HG02610 (cell line): ENCODE measurements at regions not wholly inside any gene's neighbourhood (a gene's known extent, or its start where the extent isn't known, plus 50 kb on each side); places are given as distances from the start of the nearest gene placed in this dataset.
"Not testable (repeated sequence)": the region's sequence is repeated elsewhere in the genome, so short reads cannot be mapped to it uniquely, and the experiment has no call there.

Experiments
- ATAC-seq: cut with Tn5 transposase; IDR thresholded peaks from one replicate; pipeline ENCODE4 v1.9.1; 2021; ENCODE audit warnings: mild to moderate bottlenecking, moderate library complexity; ENCODE audit not compliant: unreplicated experiment

DNA sequence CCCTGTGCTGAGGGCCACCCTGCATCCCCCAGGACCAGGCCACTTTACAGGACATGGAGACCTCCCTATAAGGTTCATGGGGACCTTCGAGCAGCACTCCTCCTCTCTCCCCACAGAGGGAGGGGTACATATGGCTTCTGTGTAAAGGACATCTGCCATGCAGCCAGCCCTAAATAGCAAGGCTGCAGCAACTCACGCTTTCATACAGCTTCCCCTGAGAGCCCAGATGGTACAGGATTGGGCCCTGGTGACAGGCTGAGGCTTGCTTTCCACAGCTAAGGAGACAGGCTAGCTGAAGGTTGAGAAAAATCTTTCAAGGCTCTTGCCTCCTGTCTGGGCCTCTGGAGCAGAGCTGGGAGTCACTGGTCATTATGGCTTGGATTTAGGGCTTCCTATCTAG lies 147.0 kb upstream of the ZNF366 start:
- no peak for ATAC-seq

DNA sequence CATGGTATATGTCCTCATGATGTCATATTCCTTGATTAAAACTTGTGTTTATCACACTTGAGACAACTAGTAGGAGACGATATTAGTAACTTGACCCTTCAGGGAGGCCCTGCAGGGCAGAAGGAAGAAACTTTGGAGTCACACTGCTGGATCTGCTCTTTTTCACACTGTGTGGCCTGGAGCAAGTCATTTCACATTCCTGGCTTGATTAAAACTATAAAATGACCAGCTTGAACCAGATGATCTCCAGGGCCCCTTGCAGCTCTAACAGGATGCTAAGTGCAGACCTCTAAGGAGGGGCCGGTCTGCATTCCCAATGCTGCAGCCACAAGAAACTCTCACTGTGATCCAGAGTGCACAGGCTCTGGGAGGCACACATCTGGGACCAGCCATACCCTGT lies 146.4 kb upstream of the ZNF366 start:
- ATAC-seq: no peak

GRCh38 chr5:72651779-72652178 lies 144.6 kb upstream of the ZNF366 start:
- ATAC-seq: no peak

DNA sequence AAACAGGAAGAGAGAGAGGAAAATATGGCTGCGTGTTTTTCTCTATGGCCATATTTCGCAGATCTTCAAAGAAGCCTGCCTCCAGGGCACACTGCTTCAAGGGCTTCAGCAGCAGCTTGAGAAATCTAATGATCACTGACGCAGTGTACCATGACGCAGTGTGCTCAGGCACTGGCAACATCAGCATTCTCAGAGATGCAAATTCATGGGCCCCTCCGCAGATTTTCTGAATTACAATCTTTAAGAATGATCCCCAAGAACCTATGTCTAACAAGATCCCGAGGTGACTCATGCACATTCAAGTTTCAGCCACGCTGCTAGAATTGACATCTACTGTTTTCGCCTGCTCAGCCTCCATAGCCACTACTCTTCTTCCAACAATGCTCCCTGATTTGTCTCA lies 143.9 kb upstream of the ZNF366 start:
- ATAC-seq: no peak

DNA sequence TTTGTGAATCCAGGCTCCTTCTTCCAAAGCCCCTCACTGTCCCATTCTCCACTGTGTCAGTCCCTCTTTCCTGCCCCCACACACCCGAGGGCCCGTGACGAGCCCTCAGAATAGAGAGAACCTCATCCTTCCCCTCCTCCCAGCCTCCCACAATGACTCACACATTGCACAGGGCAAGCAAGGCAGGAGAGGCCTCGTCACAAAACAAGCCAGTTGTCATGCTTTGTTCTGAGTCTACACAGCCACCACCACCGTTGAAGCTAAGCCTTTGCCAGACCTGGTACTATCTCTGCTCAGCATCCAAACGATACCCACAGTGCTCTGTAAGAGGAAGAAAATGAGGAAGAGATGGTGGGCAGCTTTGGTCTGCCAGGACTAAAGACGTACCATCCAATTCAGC lies 142.2 kb upstream of the ZNF366 start:
- no peak for ATAC-seq

DNA sequence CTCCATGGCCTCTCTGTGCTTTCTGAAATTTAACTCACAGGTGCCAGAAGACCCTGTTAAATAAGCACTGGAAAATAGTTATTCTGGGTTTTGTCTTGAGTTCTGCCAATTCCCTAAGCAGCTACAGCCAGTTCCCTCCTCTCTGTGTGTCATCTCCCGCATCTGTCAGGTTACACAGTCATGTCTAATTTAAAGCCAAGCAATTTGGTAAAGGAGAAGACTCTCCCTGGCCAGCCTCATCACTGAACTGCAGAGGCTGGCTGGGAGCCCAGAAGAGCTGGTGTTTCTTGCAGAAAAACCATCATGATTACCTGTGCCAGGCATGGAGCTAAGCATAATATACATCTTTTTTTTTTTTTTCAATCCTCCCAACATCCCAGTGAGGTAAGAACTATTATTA lies 141.3 kb upstream of the ZNF366 start:
- ATAC-seq: no peak

DNA sequence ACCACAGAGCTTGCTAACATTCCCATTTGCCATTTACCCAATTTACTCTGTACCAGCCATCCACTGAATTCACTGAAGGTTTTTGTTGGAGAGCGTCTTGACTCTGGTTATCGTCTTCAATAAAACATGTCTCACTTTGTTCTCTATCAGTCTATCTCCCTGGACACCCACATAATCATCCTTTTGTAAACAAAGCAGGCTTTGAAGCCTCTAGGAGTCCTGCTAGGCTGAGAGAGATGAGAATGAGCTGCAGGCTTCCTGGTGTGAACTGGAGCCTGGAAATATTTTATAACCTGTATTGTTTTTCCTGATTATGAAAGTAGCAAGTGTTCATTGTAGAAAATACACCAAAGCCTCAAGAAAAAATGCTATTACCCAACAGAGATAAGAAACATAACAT lies 140.6 kb upstream of the ZNF366 start:
- no peak for ATAC-seq

GRCh38 chr5:72646246-72646866 lies 139.1 kb upstream of the ZNF366 start:
- no peak for ATAC-seq

DNA sequence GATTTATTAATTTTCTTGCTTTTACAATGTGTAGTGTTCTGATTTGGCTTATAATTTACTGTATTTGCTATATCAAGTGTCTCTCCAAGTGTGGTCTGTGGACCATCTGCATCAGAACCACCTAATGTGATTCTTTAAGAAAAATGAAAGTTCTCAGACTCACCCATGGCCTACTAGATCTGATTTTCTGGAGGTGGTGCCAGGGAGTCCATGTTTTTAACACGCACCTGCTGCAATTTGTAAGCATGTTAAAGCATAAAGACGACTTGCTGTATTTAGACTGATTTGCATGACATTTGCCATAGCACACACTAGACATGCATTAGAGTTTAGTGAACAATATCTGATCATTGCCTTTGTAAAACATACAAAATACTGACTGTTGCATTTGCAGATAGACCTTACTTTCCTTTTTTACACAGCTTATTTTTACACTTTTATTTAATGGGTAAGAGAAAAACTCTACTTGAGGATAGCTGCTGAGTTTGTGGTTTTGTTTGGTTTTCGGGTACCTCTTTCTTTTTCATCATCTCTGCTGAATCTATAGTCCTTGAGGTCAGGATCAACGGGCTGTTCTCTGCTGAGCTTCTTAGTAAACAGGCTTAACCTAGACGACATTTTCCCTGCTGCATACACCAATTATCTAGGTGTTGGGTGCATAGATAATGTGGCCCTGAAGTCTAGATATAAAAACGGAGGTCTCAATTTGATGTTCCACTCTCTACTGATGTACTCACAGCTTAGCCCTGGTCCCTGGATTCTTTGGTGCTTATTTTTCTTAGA lies 138.0 kb upstream of the ZNF366 start:
- no peak for ATAC-seq

DNA sequence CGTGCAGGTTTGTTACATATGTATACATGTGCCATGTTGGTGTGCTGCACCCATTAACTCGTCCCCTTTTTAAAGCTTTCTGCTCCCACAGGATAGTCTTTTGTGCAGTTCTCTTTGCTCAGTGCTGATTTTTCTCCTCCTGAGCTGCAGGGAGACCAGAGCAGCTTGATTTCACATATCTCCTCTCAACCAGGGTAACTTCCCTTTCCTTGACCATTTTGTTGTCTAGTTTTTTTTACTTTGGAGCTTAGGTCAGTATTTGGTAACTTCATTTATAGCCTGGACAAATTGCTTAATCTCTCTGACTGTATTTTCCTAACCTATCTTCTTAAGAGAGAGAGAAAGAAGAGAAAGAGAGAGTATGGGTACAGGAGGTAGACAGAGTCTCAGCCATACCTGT lies 137.1 kb upstream of the ZNF366 start:
- no peak for ATAC-seq

- ATAC-seq: no peak
Observed at GRCh38 chr5:72641164-72641563, 134.0 kb upstream of the ZNF366 start.

DNA sequence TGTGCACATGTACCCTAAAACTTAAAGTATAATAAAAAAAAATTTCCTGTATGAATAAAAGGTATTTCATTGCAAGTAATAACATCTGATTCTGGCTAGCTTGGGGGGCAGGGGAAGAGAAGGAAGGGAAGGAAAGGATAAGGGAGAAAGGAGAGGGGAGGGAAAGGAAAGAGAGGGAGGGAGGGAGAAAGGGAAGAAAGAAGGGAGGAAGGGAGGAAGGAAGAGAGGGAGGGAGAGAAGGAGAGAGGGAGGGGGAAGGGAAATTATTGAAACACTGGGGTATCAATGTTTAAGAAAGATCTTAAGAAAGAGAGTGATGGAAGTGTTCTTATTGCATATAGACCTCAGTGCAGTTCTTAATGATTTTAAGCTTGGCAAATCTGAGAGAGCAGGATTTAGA lies 129.8 kb upstream of the ZNF366 start:
- no peak for ATAC-seq

DNA sequence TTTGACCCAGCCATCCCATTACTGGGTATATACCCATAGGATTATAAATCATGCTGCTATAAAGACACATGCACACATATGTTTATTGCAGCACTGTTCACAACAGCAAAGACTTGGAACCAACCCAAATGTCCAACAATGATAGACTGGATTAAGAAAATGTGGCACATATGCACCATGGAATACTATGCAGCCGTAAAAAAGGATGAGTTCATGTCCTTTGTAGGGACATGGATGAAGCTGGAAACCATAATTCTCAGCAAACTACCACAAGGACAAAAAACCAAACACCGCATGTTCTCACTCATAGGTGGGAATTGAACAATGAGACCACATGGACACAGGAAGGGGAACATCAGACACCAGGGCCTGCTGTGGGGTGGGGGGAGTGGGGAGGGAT lies 129.4 kb upstream of the ZNF366 start:
- not testable (repeated sequence) for ATAC-seq

DNA sequence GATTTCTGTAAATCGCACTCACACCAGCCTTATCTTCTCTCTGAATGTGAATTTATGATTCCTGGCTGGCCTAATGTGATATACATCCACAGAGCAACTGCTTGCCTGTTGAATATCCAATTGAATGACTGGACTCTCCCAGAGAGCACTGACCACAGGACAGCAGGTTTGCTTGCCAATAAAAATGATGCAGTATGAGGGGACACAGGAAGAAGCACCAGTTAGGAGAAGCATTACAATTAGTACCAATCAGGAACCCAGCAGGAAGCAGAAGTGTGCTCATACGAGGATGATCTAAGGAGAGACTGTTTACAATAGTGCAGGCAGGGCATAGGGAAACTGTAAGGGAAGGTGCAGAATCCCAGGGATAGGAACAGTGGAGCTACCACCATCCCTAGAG lies 127.2 kb upstream of the ZNF366 start:
- ATAC-seq: no peak

DNA sequence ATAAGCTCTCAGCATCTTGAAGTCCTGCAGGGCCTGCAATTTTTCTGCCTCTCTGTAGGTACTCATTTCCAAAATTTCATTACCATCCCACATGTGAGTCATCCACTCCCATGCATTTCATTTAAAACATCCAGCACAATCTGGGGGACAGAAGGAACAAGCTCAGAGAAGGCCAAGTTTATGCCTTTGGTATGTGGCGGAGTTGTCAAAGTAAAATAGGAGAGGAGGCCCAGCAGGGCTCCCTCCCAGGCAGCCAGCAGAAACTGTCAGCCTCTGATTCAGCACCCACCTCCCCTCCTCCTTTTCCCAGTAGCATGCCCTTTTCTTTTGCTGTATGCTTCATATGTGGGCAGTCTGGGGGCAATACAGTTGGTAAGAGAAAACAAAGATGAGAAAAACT lies 126.4 kb upstream of the ZNF366 start:
- ATAC-seq: no peak

DNA sequence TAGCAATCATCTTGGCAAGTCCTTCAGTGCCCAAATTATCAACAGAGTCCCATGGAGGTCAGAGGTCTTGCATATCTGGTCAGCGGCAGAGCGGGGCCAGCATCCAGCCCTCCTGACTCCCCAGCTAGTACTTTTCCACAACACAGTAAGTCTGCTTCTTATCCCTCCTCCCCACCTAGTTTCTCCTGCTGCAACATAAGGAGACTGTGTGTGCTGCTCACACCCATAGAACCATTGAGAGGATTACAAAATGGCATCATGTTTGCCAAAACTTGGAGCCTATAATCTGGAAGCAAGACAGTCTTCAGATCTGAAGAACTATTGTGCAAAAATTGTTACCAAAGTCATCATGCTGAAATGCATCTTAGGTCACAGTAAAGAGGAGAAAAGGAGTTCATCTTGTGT lies 125.8 kb upstream of the ZNF366 start:
- ATAC-seq: no peak

GRCh38 chr5:72630721-72631120 lies 123.5 kb upstream of the ZNF366 start:
- no peak for ATAC-seq

GRCh38 chr5:72630081-72630480 lies 122.9 kb upstream of the ZNF366 start:
- ATAC-seq: no peak

DNA sequence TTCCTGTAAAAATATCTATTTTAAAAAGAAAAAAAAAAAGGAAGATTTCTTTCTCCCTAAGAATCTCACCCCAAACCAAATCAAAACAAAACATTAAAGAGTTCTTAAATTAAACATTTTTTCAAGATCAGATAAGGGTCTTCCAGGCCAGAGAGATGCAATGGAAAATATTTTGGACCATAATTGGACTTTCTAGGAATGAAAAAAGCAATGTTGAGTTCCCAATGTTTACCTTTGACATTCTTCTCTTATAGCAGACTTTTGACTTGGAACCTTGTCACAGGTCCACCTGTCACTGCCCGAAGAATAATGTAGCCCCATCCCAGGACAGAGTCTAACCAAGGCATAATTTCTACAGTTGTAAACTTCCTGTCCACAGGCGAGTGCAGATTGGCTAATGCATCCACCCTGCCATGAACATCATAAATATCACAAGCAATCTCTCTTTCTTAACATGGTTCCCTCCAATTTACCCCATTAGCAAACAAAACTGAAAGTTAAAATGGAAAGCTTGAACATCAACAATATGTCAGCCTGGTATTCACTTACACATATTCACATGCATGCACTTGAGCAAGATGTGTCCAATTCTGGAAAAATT lies 121.7 kb upstream of the ZNF366 start:
- ATAC-seq: no peak

DNA sequence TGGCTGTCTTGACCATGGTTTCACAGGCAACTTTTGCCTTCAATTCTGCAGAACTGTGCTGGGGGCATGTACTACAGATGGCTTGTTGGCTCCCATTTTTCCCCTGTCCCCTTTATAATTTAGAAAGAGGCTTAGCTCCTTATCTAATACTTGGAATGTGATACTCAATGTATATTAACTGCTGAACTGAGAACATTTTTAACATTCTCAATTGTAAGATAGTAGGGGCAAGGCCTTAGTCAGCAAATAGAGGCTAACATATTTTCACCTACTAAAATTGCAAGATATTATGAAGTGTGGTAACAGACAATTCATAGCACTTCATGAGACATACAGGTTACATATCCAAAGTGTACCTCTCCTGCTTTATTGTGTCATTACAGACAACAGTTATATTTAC lies 118.1 kb upstream of the ZNF366 start:
- ATAC-seq: no peak

DNA sequence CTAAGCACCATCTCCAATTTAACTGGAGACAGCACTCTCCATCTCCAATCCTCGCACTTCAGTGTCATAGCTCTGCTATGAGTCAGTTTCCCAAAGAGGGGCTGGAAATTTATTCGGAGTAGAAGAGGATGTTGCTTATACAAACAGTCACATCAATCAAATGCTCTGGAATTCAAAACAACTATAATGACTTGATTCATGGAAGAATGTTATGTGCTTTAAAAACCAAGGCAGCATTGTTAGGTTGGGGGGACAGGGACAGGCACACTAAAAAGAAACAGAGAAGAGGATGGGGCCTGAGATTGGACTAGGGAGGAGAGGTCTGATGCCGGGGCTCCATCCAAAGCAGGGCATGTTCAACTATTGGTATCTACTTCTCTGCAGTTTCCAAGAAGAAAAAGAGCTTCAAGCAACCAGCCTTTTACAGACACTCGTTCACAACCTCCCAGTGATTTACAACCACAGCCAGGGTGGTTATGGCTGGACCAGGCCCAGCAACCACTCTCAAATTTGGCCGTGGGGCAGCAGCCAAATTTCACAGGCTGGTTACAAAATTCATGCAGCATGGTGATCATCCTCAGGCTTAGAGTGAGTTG lies 117.5 kb upstream of the ZNF366 start:
- ATAC-seq: no peak

DNA sequence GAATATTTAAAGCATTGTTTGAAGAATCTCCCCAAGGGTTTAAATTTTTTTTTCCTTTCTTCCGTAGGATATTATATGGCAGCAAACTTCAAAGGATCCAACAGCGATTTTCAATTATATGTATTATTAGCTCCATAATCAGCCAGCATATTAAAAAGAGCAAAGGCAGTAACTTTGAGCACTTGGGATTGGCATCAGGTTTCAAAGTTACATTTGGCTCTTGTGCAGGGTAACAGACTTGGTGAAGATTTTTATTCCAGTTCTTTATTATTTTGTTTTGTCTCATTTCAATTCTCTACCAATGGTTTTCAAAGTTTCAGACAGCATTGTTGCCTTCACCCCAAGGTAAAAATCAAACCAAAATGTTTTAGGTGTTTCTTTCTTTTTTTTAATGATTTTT lies 116.7 kb upstream of the ZNF366 start:
- ATAC-seq: no peak
